OCI-LY3 (cell line): ENCODE measurements at regions not wholly inside any gene's neighbourhood (a gene's known extent, or its start where the extent isn't known, plus 50 kb on each side); places are given as distances from the start of the nearest gene placed in this dataset.

Experiments
- CTCF ChIP-seq: fragments of 200-600, 300-600 bp; sonication (generic); IDR thresholded peaks from 2 replicates; pipeline ENCODE4 v1.5.1; 2014; ENCODE audit warnings: antibody characterized with exemption, low read length, low read depth
- EZH2phosphoT487 ChIP-seq: fragments of 200-600 bp; shearing (Covaris generic); IDR thresholded peaks from 2 replicates; pipeline ENCODE4 v1.6.1; 2018; ENCODE audit warnings: antibody characterized with exemption, mixed run types, low read depth

- TF ChIP-seq CTCF = no peak
- TF ChIP-seq EZH2phosphoT487 = no peak
Observed at GRCh38 chr11:70713086-70713835, 314.9 kb downstream of the CTTN start.
